ENCODE measurements at regions not wholly inside any gene's neighbourhood (a gene's known extent, or its start where the extent isn't known, plus 50 kb on each side); places are given as distances from the start of the nearest gene placed in this dataset.

DNA sequence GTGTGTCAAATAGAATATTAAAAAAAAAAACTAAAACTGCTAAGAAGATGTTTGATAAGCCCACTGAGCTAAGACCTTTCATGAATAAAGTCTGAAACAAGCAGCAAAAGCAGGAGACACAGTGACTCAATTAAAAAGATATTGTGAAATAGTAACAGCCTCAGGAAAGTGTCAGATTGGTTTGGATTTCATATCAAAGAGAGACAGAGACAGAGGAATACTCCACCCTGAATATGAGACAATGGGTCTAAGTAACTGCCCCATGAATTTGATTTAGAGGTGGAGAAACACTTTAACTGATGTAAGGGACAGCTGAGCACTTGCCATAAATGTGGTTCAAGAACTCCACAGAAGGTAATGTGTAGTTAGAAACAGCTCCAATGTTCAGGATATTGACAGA lies 277.9 kb upstream of the FOXG1 start:
- TF ChIP-seq, protein P1, sequence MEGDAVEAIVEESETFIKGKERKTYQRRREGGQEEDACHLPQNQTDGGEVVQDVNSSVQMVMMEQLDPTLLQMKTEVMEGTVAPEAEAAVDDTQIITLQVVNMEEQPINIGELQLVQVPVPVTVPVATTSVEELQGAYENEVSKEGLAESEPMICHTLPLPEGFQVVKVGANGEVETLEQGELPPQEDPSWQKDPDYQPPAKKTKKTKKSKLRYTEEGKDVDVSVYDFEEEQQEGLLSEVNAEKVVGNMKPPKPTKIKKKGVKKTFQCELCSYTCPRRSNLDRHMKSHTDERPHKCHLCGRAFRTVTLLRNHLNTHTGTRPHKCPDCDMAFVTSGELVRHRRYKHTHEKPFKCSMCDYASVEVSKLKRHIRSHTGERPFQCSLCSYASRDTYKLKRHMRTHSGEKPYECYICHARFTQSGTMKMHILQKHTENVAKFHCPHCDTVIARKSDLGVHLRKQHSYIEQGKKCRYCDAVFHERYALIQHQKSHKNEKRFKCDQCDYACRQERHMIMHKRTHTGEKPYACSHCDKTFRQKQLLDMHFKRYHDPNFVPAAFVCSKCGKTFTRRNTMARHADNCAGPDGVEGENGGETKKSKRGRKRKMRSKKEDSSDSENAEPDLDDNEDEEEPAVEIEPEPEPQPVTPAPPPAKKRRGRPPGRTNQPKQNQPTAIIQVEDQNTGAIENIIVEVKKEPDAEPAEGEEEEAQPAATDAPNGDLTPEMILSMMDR (IDR thresholded peaks at IDR 0.05): no peak
- no peak for TF ChIP-seq POLR2A (IDR thresholded peaks at IDR 0.05)

Data from gastroesophageal sphincter (tissue), 3 donors.